ENCODE measurements at regions not wholly inside any gene's neighbourhood (a gene's known extent, or its start where the extent isn't known, plus 50 kb on each side); places are given as distances from the start of the nearest gene placed in this dataset.

DNA sequence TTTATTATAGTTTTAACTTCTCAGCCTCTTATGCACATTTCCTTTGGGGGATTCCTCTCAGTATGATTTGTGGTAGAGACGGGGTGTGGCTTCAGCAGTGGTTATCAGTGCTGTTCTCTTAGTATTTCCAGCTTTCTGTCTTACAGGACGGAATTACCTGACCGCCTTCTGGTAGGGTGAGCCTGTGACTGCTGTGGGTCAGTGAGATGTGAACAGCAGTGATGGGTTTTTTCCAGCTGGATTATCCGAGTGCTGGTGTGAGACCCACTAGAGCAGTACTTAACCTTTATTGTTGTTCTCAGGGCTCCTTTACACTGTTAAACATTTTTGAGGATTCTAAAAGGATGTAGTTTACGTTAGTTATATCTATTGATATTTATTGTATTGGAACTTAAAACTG, 135.2 kb downstream of the SLIT2 start:
- H3K4me2 ChIP-seq (ENCODE audit: low read length), result no peak overlapping the region
- H3K9me3 ChIP-seq (ENCODE audit: low read length), result no peaks in the 10 kb centered on the region
- ChIA-PET CTCF (ENCODE audit: unreplicated experiment) (no interaction called here), POLR2A (no interaction called here)
- H3K4me3 ChIP-seq (ENCODE audit: low read depth, low read length, poor library complexity, severe bottlenecking), result no peak overlapping the region
- DNase-seq (ENCODE audit: low spot score), result no peak
- H3K9me2 ChIP-seq (ENCODE audit: insufficient read depth, low read length), result no peaks in the 10 kb centered on the region
- no peaks in the 10 kb centered on the region for H4K20me1 ChIP-seq (ENCODE audit: insufficient read depth, low read length)
- no peaks in the 10 kb centered on the region for H3K4me1 ChIP-seq (ENCODE audit: insufficient read depth, low read length, poor library complexity, severe bottlenecking)
- H3K36me3 ChIP-seq (ENCODE audit: insufficient read depth, low read length), result no peaks in the 10 kb centered on the region
- intact Hi-C loops (cut with micrococcal nuclease; ENCODE audit: unreplicated experiment), result no loop called here
- BruUV-seq (replicated peaks), result no TSS peak
- no peak for TF ChIP-seq EZH2phosphoT487 (IDR thresholded peaks at IDR 0.05; ENCODE audit: borderline replicate concordance, low read depth, low read length)
- TF ChIP-seq, protein P1, sequence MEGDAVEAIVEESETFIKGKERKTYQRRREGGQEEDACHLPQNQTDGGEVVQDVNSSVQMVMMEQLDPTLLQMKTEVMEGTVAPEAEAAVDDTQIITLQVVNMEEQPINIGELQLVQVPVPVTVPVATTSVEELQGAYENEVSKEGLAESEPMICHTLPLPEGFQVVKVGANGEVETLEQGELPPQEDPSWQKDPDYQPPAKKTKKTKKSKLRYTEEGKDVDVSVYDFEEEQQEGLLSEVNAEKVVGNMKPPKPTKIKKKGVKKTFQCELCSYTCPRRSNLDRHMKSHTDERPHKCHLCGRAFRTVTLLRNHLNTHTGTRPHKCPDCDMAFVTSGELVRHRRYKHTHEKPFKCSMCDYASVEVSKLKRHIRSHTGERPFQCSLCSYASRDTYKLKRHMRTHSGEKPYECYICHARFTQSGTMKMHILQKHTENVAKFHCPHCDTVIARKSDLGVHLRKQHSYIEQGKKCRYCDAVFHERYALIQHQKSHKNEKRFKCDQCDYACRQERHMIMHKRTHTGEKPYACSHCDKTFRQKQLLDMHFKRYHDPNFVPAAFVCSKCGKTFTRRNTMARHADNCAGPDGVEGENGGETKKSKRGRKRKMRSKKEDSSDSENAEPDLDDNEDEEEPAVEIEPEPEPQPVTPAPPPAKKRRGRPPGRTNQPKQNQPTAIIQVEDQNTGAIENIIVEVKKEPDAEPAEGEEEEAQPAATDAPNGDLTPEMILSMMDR (conservative IDR thresholded peaks at IDR 0.05; ENCODE audit: low read length), result no peak
- H2AFZ ChIP-seq (ENCODE audit: low read length), result no peak overlapping the region
- no peak overlapping the region for H3K27ac ChIP-seq (ENCODE audit: low read depth, low read length, poor library complexity, severe bottlenecking)
- no peaks in the 10 kb centered on the region for H3K79me2 ChIP-seq (ENCODE audit: insufficient read depth, low read depth, low read length)

DNA sequence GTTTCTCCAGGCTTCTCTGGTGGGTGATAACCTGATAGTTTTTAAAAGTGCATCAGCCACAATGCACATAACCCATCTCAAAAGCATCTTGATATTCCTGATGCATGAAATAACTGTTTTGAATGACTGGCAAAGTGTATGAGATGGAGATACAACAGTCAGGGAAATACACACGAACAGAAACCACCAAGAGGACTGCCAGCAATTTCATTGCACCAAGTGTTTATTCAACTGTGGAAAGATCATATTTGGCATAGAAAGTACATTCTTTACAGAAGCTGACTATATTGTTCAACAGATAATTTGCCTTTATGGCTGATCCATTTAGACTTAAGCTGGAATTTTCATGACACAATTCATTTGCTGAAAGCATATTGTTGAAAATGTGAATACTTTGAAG, 139.5 kb downstream of the SLIT2 start:
- Histone ChIP-seq H3K9me2 (ENCODE audit: insufficient read depth, low read length) (no peaks in the 10 kb centered on the region), H3K4me1 (ENCODE audit: insufficient read depth, low read length, poor library complexity, severe bottlenecking) (no peaks in the 10 kb centered on the region), H3K4me2 (ENCODE audit: low read length) (no peak overlapping the region), H2AFZ (ENCODE audit: low read length) (no peak overlapping the region), H3K4me3 (ENCODE audit: low read depth, low read length, poor library complexity, severe bottlenecking) (no peak overlapping the region), H3K9me3 (ENCODE audit: low read length) (no peaks in the 10 kb centered on the region), H3K79me2 (ENCODE audit: insufficient read depth, low read depth, low read length) (no peaks in the 10 kb centered on the region), H3K36me3 (ENCODE audit: insufficient read depth, low read length) (no peaks in the 10 kb centered on the region), H3K27ac (ENCODE audit: low read depth, low read length, poor library complexity, severe bottlenecking) (no peak overlapping the region), H4K20me1 (ENCODE audit: insufficient read depth, low read length) (no peaks in the 10 kb centered on the region)
- POLR2A ChIA-PET, result no interaction called here
- TF ChIP-seq EZH2phosphoT487 (IDR thresholded peaks at IDR 0.05; ENCODE audit: borderline replicate concordance, low read depth, low read length), result no peak
- TF ChIP-seq, protein P1 (conservative IDR thresholded peaks at IDR 0.05; ENCODE audit: low read length), result no peak
- CTCF ChIA-PET (ENCODE audit: unreplicated experiment), result no interaction called here
- DNase-seq (ENCODE audit: low spot score), result no peak
- intact Hi-C loops (cut with micrococcal nuclease; ENCODE audit: unreplicated experiment), result no loop called here
- BruUV-seq (replicated peaks), result no TSS peak

DNA sequence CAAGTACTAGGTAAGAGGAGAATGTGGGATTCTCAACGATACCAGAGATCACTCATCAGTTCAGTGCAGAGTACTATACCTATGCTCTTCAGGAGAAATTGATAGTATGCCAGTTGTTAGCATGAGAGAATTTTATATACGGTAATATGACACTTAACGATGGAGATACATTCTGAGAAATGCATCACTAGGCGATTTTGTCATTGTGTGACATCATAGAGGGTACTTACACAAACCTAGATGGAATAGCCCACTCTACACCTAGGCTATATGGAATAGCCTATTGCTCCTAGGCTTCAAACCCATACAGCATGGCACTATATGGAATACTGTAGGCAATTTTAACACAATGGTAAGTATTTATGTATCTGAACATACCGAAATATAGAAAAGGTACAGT, 140.2 kb downstream of the SLIT2 start:
- Histone ChIP-seq H3K79me2 (ENCODE audit: insufficient read depth, low read depth, low read length) (no peaks in the 10 kb centered on the region), H3K4me3 (ENCODE audit: low read depth, low read length, poor library complexity, severe bottlenecking) (no peak overlapping the region), H3K9me2 (ENCODE audit: insufficient read depth, low read length) (no peaks in the 10 kb centered on the region), H3K4me1 (ENCODE audit: insufficient read depth, low read length, poor library complexity, severe bottlenecking) (no peaks in the 10 kb centered on the region), H3K36me3 (ENCODE audit: insufficient read depth, low read length) (no peaks in the 10 kb centered on the region), H3K4me2 (ENCODE audit: low read length) (no peak overlapping the region), H4K20me1 (ENCODE audit: insufficient read depth, low read length) (no peaks in the 10 kb centered on the region), H3K9me3 (ENCODE audit: low read length) (no peaks in the 10 kb centered on the region), H3K27ac (ENCODE audit: low read depth, low read length, poor library complexity, severe bottlenecking) (no peak overlapping the region), H2AFZ (ENCODE audit: low read length) (no peak overlapping the region)
- ChIA-PET CTCF (ENCODE audit: unreplicated experiment) (no interaction called here), POLR2A (no interaction called here)
- no peak for TF ChIP-seq EZH2phosphoT487 (IDR thresholded peaks at IDR 0.05; ENCODE audit: borderline replicate concordance, low read depth, low read length)
- TF ChIP-seq, protein P1 (conservative IDR thresholded peaks at IDR 0.05; ENCODE audit: low read length), result no peak
- no TSS peak for BruUV-seq (replicated peaks)
- intact Hi-C loops (cut with micrococcal nuclease; ENCODE audit: unreplicated experiment), result no loop called here
- no peak for DNase-seq (ENCODE audit: low spot score)

All from OCI-LY7 (cell line).